Activated CD8-positive, alpha-beta T cell treated with anti-CD3 and anti-CD28 coated beads, Interleukin-2, amount 10 ng/mL, durations not matched to agents 7 days and 5 days (primary cell): ENCODE measurements at regions not wholly inside any gene's neighbourhood (a gene's known extent, or its start where the extent isn't known, plus 50 kb on each side); places are given as distances from the start of the nearest gene placed in this dataset.

Source experiments
- ATAC-seq: fragments of 150-1000 bp; cut with Tn5 transposase; one replicate; pipeline ENCODE4 v1.10.0; 2021; ENCODE audit warnings: moderate library complexity
- CTCF ChIA-PET: fragments of 350-600 bp; sonication (Branson Sonifier 250); formaldehyde crosslinking; loops from one replicate; lab custom pipeline; 2021; ENCODE audit warnings: antibody characterized with exemption; lab: Charles Lee
- POLR2A ChIA-PET: fragments of 350-600 bp; sonication (Branson Sonifier 250); formaldehyde crosslinking; loops from one replicate; lab custom pipeline; 2021; ENCODE audit warnings: antibody characterized with exemption; lab: Charles Lee
- DNase-seq: peaks from one replicate; pipeline ENCODE4 v3.0.0-alpha.2; 2020
- H3K27ac Mint-ChIP-seq: one replicate; pipeline ENCODE4 v1.8.0; 2021; ENCODE audit warnings: mild to moderate bottlenecking, mixed read lengths
- H3K27me3 Mint-ChIP-seq: one replicate; pipeline ENCODE4 v1.8.0; 2021; ENCODE audit warnings: low read depth, mixed read lengths
- H3K36me3 Mint-ChIP-seq: one replicate; pipeline ENCODE4 v1.8.0; 2021; ENCODE audit warnings: low read depth, mixed read lengths
- H3K4me1 Mint-ChIP-seq: one replicate; pipeline ENCODE4 v1.8.0; 2021; ENCODE audit warnings: low read depth, mixed read lengths
- H3K4me3 Mint-ChIP-seq: one replicate; pipeline ENCODE4 v1.8.0; 2021; ENCODE audit warnings: mild to moderate bottlenecking, mixed read lengths
- H3K9me3 Mint-ChIP-seq: one replicate; pipeline ENCODE4 v1.8.0; 2022; ENCODE audit warnings: mixed read lengths; ENCODE audit not compliant: insufficient read depth

- no peaks in the 10 kb centered on the region for H3K36me3 Mint-ChIP-seq
- ATAC-seq (no peak), DNase-seq (no peak)
- no peaks in the 10 kb centered on the region for H3K27me3 Mint-ChIP-seq
- no peak overlapping the region for H3K27ac Mint-ChIP-seq
- POLR2A ChIA-PET = no interaction called here
- CTCF ChIA-PET = no interaction called here
- no peaks in the 10 kb centered on the region for H3K9me3 Mint-ChIP-seq
- no peaks in the 10 kb centered on the region for H3K4me1 Mint-ChIP-seq
- H3K4me3 Mint-ChIP-seq = no peak overlapping the region
These were observed 308.2 kb downstream of the ACTL7B start for GRCh38 chr9:108547411-108548135.

- no peaks in the 10 kb centered on the region for H3K4me1 Mint-ChIP-seq
- no peak for DNase-seq
- H3K27me3 Mint-ChIP-seq = no peaks in the 10 kb centered on the region
- no peak overlapping the region for H3K27ac Mint-ChIP-seq
- ChIA-PET POLR2A (no interaction called here), CTCF (no interaction called here)
- H3K36me3 Mint-ChIP-seq = no peaks in the 10 kb centered on the region
- no peak overlapping the region for H3K4me3 Mint-ChIP-seq
- no peaks in the 10 kb centered on the region for H3K9me3 Mint-ChIP-seq
- no peak for ATAC-seq
These were observed 309.6 kb downstream of the ACTL7B start for GRCh38 chr9:108546215-108546614.

GRCh38 chr9:108545436-108545835 is 310.4 kb downstream of the ACTL7B start:
- no peaks in the 10 kb centered on the region for H3K4me1 Mint-ChIP-seq
- ChIA-PET CTCF (no interaction called here), POLR2A (no interaction called here)
- H3K9me3 Mint-ChIP-seq = no peaks in the 10 kb centered on the region
- DNase-seq (no peak), ATAC-seq (no peak)
- no peak overlapping the region for H3K4me3 Mint-ChIP-seq
- no peak overlapping the region for H3K27ac Mint-ChIP-seq
- H3K36me3 Mint-ChIP-seq = no peaks in the 10 kb centered on the region
- H3K27me3 Mint-ChIP-seq = no peaks in the 10 kb centered on the region

GRCh38 chr9:108544866-108545265 is 310.9 kb downstream of the ACTL7B start:
- ChIA-PET POLR2A (no interaction called here), CTCF (no interaction called here)
- DNase-seq = no peak
- H3K9me3 Mint-ChIP-seq = no peaks in the 10 kb centered on the region
- no peaks in the 10 kb centered on the region for H3K4me1 Mint-ChIP-seq
- no peak overlapping the region for H3K4me3 Mint-ChIP-seq
- H3K27ac Mint-ChIP-seq = no peak overlapping the region
- no peaks in the 10 kb centered on the region for H3K36me3 Mint-ChIP-seq
- ATAC-seq = no peak
- no peaks in the 10 kb centered on the region for H3K27me3 Mint-ChIP-seq

- no peak overlapping the region for H3K27ac Mint-ChIP-seq
- no peak for ATAC-seq
- no peaks in the 10 kb centered on the region for H3K9me3 Mint-ChIP-seq
- DNase-seq = no peak
- H3K27me3 Mint-ChIP-seq = no peaks in the 10 kb centered on the region
- H3K4me3 Mint-ChIP-seq = no peak overlapping the region
- POLR2A ChIA-PET = no interaction called here
- CTCF ChIA-PET = no interaction called here
- H3K4me1 Mint-ChIP-seq = no peaks in the 10 kb centered on the region
- H3K36me3 Mint-ChIP-seq = no peaks in the 10 kb centered on the region
These were observed 312.5 kb downstream of the ACTL7B start for GRCh38 chr9:108543251-108543778.

- ChIA-PET CTCF (no interaction called here), POLR2A (no interaction called here)
These were observed 318.0 kb downstream of the ACTL7B start for GRCh38 chr9:108537756-108538155.

GRCh38 chr9:108536836-108537601 is 318.8 kb downstream of the ACTL7B start:
- Mint-ChIP-seq H3K27me3 (no peaks in the 10 kb centered on the region), H3K27ac (no peak overlapping the region), H3K4me3 (no peak overlapping the region), H3K9me3 (peaks cover 3% of the 10 kb centered on the region), H3K4me1 (no peaks in the 10 kb centered on the region), H3K36me3 (no peaks in the 10 kb centered on the region)
- CTCF ChIA-PET = no interaction called here
- POLR2A ChIA-PET = no interaction called here
- DNase-seq (no peak), ATAC-seq (no peak)

More at GRCh38 chr9:108537756-108538155, 318.0 kb downstream of the ACTL7B start:
- DNase-seq (no peak), ATAC-seq (no peak)
- H3K4me1 Mint-ChIP-seq = no peaks in the 10 kb centered on the region
- no peaks in the 10 kb centered on the region for H3K36me3 Mint-ChIP-seq
- no peak overlapping the region for H3K27ac Mint-ChIP-seq
- no peak overlapping the region for H3K4me3 Mint-ChIP-seq
- no peaks in the 10 kb centered on the region for H3K27me3 Mint-ChIP-seq
- H3K9me3 Mint-ChIP-seq = peaks cover 3% of the 10 kb centered on the region

GRCh38 chr9:108535526-108535925 is 320.3 kb downstream of the ACTL7B start:
- Mint-ChIP-seq H3K4me3 (no peak overlapping the region), H3K4me1 (no peaks in the 10 kb centered on the region), H3K9me3 (peaks cover 3% of the 10 kb centered on the region), H3K36me3 (no peaks in the 10 kb centered on the region), H3K27ac (no peak overlapping the region), H3K27me3 (no peaks in the 10 kb centered on the region)
- ATAC-seq (no peak), DNase-seq (no peak)
- POLR2A ChIA-PET = no interaction called here
- CTCF ChIA-PET = no interaction called here

- Mint-ChIP-seq H3K4me3 (no peak overlapping the region), H3K9me3 (peaks cover 3% of the 10 kb centered on the region)
- POLR2A ChIA-PET = no interaction called here
These were observed 321.0 kb downstream of the ACTL7B start for GRCh38 chr9:108534741-108535140.

GRCh38 chr9:108530141-108530540 is 325.6 kb downstream of the ACTL7B start:
- no peak for DNase-seq
- ChIA-PET POLR2A (no interaction called here), CTCF (no interaction called here)
- Mint-ChIP-seq H3K27ac (no peak overlapping the region), H3K4me3 (no peak overlapping the region), H3K27me3 (peaks cover 2% of the 10 kb centered on the region), H3K9me3 (peaks cover 3% of the 10 kb centered on the region), H3K36me3 (no peaks in the 10 kb centered on the region), H3K4me1 (no peaks in the 10 kb centered on the region)
- no peak for ATAC-seq

More at GRCh38 chr9:108534741-108535140, 321.0 kb downstream of the ACTL7B start:
- Mint-ChIP-seq H3K27me3 (no peaks in the 10 kb centered on the region), H3K4me1 (no peaks in the 10 kb centered on the region), H3K36me3 (no peaks in the 10 kb centered on the region), H3K27ac (no peak overlapping the region)
- no peak for DNase-seq
- no peak for ATAC-seq
- CTCF ChIA-PET = no interaction called here

- POLR2A ChIA-PET = no interaction called here
- H3K4me1 Mint-ChIP-seq = no peaks in the 10 kb centered on the region
- no peak for DNase-seq
These were observed 327.6 kb downstream of the ACTL7B start for GRCh38 chr9:108528231-108528630.

GRCh38 chr9:108526518-108526917 is 329.3 kb downstream of the ACTL7B start:
- Mint-ChIP-seq H3K27me3 (peaks cover 2% of the 10 kb centered on the region), H3K4me3 (no peak overlapping the region), H3K36me3 (no peaks in the 10 kb centered on the region), H3K4me1 (no peaks in the 10 kb centered on the region), H3K27ac (no peak overlapping the region), H3K9me3 (no peaks in the 10 kb centered on the region)
- ChIA-PET CTCF (no interaction called here), POLR2A (no interaction called here)
- no peak for DNase-seq
- no peak for ATAC-seq

More at GRCh38 chr9:108528231-108528630, 327.6 kb downstream of the ACTL7B start:
- H3K27me3 Mint-ChIP-seq = peaks cover 2% of the 10 kb centered on the region
- no peaks in the 10 kb centered on the region for H3K36me3 Mint-ChIP-seq
- H3K27ac Mint-ChIP-seq = no peak overlapping the region
- no peak overlapping the region for H3K4me3 Mint-ChIP-seq
- CTCF ChIA-PET = no interaction called here
- ATAC-seq = no peak
- H3K9me3 Mint-ChIP-seq = peaks cover under 1% of the 10 kb centered on the region
